NCI-H1092 treated with DMSO at 0.1 percent for 48 hours (cell line): ENCODE measurements at regions not wholly inside any gene's neighbourhood (a gene's known extent, or its start where the extent isn't known, plus 50 kb on each side); places are given as distances from the start of the nearest gene placed in this dataset.
"Not testable (repeated sequence)": the region's sequence is repeated elsewhere in the genome, so short reads cannot be mapped to it uniquely, and the experiment has no call there.

Experiments
- DNase-seq: peaks from one replicate; lab custom pipeline; 2025; lab: John Stamatoyannopoulos, UW

GRCh38 chr4:127309369-127310102 is 323.2 kb upstream of the INTU start:
- no peak for DNase-seq

- DNase-seq, result no peak
Measured at GRCh38 chr4:127311371-127311770, 321.4 kb upstream of the INTU start.

GRCh38 chr4:127311924-127312323 is 320.8 kb upstream of the INTU start:
- no peak for DNase-seq

- no peak for DNase-seq
Measured at GRCh38 chr4:127313767-127314166, 319.0 kb upstream of the INTU start.

- no peak for DNase-seq
Measured at GRCh38 chr4:127327491-127327890, 305.3 kb upstream of the INTU start.

GRCh38 chr4:127335073-127335620 is 297.6 kb upstream of the INTU start:
- DNase-seq, result no peak

- DNase-seq, result no peak
Measured at GRCh38 chr4:127335732-127336131, 297.0 kb upstream of the INTU start.

- not testable (repeated sequence) for DNase-seq
Measured at GRCh38 chr4:127343123-127343522, 289.6 kb upstream of the INTU start.

- no peak for DNase-seq
Measured at GRCh38 chr4:127344071-127344470, 288.7 kb upstream of the INTU start.

GRCh38 chr4:127347936-127348335 is 284.8 kb upstream of the INTU start:
- no peak for DNase-seq

- DNase-seq, result no peak
Measured at GRCh38 chr4:127352220-127353113, 280.3 kb upstream of the INTU start.

- no peak for DNase-seq
Measured at GRCh38 chr4:127355743-127356142, 277.0 kb upstream of the INTU start.

- no peak for DNase-seq
Measured at GRCh38 chr4:127357765-127358164, 275.0 kb upstream of the INTU start.

- no peak for DNase-seq
Measured at GRCh38 chr4:127362686-127363085, 270.1 kb upstream of the INTU start.

- no peak for DNase-seq
Measured at GRCh38 chr4:127364397-127364796, 268.4 kb upstream of the INTU start.

GRCh38 chr4:127364911-127365310 is 267.8 kb upstream of the INTU start:
- DNase-seq, result no peak

GRCh38 chr4:127370604-127371003 is 262.2 kb upstream of the INTU start:
- no peak for DNase-seq

- DNase-seq, result no peak
Measured at GRCh38 chr4:127379499-127379898, 253.3 kb upstream of the INTU start.

- DNase-seq, result not testable (repeated sequence)
Measured at GRCh38 chr4:127379948-127380347, 252.8 kb upstream of the INTU start.

GRCh38 chr4:127383666-127384065 is 249.1 kb upstream of the INTU start:
- no peak for DNase-seq

- no peak for DNase-seq
Measured at GRCh38 chr4:127394516-127394915, 238.2 kb upstream of the INTU start.

- no peak for DNase-seq
Measured at GRCh38 chr4:127400276-127400675, 232.5 kb upstream of the INTU start.
